ENCODE measurements at regions not wholly inside any gene's neighbourhood (a gene's known extent, or its start where the extent isn't known, plus 50 kb on each side); places are given as distances from the start of the nearest gene placed in this dataset.

- no peak for TF ChIP-seq GLIS3 (CRISPR knock-in tag; IDR thresholded peaks at IDR 0.05)
- no peak for TF ChIP-seq TCF4 (CRISPR knock-in tag; IDR thresholded peaks at IDR 0.05; ENCODE audit: borderline replicate concordance)
- no peak for TF ChIP-seq ZFP3 (CRISPR knock-in tag; IDR thresholded peaks at IDR 0.05)
- TF ChIP-seq PATZ1 (CRISPR knock-in tag; IDR thresholded peaks at IDR 0.05; ENCODE audit: borderline replicate concordance), result no peak
- TF ChIP-seq ARNTL (CRISPR knock-in tag; IDR thresholded peaks at IDR 0.05; ENCODE audit: borderline replicate concordance, low read depth), result no peak
- no peak for TF ChIP-seq ZNF70 (CRISPR knock-in tag; IDR thresholded peaks at IDR 0.05)
- no peak for TF ChIP-seq CSRNP3 (CRISPR knock-in tag; IDR thresholded peaks at IDR 0.05)
- TF ChIP-seq ZNF565 (CRISPR knock-in tag; conservative IDR thresholded peaks at IDR 0.05; ENCODE audit: low read depth), result no peak
- TF ChIP-seq ZFP30 (CRISPR knock-in tag; IDR thresholded peaks at IDR 0.05), result no peak
- no peak for TF ChIP-seq TSHZ2 (CRISPR knock-in tag; IDR thresholded peaks at IDR 0.05)
These were observed 303.7 kb upstream of the RUNX1 start for GRCh38 chr21:35352793-35353192.

All from SK-N-SH treated with all-trans-retinoic acid at 6 μM for 48 hours (cell line).